ENCODE measurements at regions not wholly inside any gene's neighbourhood (a gene's known extent, or its start where the extent isn't known, plus 50 kb on each side); places are given as distances from the start of the nearest gene placed in this dataset.

DNA sequence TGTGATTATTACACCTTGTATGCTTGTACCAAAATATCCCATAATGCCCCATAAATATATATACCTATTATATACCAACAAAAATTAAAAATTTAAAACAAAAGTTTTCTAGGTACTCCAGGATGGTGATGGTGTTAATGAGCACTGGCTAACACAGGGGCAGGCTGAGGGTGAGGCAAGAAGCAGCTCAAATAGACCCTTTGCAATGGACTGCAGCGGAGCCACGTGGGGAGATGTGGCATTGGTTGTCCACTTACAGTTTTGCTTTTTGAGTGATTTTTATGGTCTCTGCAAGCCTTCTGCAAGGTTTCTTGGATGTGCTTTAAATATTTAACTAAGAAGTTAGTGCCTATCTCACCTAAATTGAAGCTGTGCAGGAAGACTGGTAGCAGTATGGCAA is 132.9 kb downstream of the RAP2A start:
- no peak for TF ChIP-seq SIN3A (IDR thresholded peaks at IDR 0.05; ENCODE audit: borderline replicate concordance, insufficient read depth, low read length)
- TF ChIP-seq FOXP2 (optimal IDR thresholded peaks at IDR 0.05; ENCODE audit: borderline replicate concordance, extremely low read depth, extremely low read length, insufficient read depth) = no peak
- no peak for TF ChIP-seq REST (IDR thresholded peaks at IDR 0.05; ENCODE audit: insufficient read depth in 1 of 2, low read depth in 2 of 2, low read length in 2 of 2)
- no peak for TF ChIP-seq TAF1 (IDR thresholded peaks at IDR 0.05; ENCODE audit: borderline replicate concordance, insufficient read depth, low read length)
- no peak for TF ChIP-seq POLR2AphosphoS5 (IDR thresholded peaks at IDR 0.05; ENCODE audit: low read depth, low read length)

DNA sequence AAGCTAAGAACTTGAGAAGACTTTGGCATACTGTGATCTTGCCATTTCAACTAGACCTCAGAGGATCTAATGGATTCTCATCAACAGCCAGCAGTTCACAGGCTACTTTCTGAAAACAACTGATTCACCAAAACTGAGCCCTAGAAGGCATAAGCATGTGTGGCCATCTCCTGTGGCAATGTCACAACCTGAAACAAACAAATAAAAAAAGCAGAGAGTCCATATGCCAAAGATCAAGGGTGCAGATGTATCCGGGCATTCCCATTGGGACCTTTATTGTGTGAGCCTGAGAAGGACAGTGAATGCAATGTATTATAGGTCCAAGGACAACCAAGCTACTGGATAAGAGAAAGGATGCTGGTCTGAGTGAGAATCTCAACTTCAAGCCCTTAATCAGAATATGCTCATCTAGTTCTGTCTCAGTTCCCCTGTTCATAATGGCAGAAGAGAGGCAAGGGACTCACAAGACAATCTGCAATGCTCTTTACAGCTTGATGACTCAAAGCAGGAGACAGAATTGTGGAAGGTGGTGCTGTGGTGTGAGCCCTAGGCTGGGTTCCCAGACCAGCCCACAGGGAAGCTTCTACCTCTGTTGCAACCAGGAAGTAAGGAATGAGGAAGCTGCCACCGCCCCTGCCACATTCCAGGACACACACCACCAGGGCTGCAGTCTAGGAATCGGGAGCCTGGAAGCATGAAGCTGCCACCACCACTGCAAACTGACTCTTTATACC is 133.7 kb downstream of the RAP2A start:
- no peak for TF ChIP-seq POLR2AphosphoS5 (IDR thresholded peaks at IDR 0.05; ENCODE audit: low read depth, low read length)
- no peak for TF ChIP-seq REST (IDR thresholded peaks at IDR 0.05; ENCODE audit: insufficient read depth in 1 of 2, low read depth in 2 of 2, low read length in 2 of 2)
- no peak for TF ChIP-seq TAF1 (IDR thresholded peaks at IDR 0.05; ENCODE audit: borderline replicate concordance, insufficient read depth, low read length)
- no peak for TF ChIP-seq FOXP2 (optimal IDR thresholded peaks at IDR 0.05; ENCODE audit: borderline replicate concordance, extremely low read depth, extremely low read length, insufficient read depth)
- TF ChIP-seq SIN3A (IDR thresholded peaks at IDR 0.05; ENCODE audit: borderline replicate concordance, insufficient read depth, low read length) = no peak

DNA sequence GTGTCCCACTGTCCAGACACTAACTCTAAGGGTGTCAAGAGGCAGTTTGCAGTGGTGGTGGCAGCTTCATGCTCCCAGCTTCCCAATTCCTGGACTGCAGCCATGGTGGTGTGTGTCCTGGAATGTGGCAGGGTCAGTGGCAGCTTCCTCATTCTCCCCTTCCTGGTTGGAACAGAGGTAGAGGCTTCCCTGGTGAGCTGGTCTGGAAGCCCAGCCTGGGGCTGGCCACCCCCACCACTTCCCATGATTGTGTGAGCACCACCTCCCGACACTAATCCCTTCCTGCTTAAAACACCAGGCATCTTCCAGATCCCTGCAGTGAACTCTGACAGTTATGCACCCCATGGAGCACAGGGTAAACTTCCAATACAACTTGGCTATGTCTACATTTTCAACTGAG is 134.9 kb downstream of the RAP2A start:
- TF ChIP-seq TAF1 (IDR thresholded peaks at IDR 0.05; ENCODE audit: borderline replicate concordance, insufficient read depth, low read length) = no peak
- no peak for TF ChIP-seq REST (IDR thresholded peaks at IDR 0.05; ENCODE audit: insufficient read depth in 1 of 2, low read depth in 2 of 2, low read length in 2 of 2)
- TF ChIP-seq POLR2AphosphoS5 (IDR thresholded peaks at IDR 0.05; ENCODE audit: low read depth, low read length) = no peak
- no peak for TF ChIP-seq FOXP2 (optimal IDR thresholded peaks at IDR 0.05; ENCODE audit: borderline replicate concordance, extremely low read depth, extremely low read length, insufficient read depth)
- TF ChIP-seq SIN3A (IDR thresholded peaks at IDR 0.05; ENCODE audit: borderline replicate concordance, insufficient read depth, low read length) = no peak

DNA sequence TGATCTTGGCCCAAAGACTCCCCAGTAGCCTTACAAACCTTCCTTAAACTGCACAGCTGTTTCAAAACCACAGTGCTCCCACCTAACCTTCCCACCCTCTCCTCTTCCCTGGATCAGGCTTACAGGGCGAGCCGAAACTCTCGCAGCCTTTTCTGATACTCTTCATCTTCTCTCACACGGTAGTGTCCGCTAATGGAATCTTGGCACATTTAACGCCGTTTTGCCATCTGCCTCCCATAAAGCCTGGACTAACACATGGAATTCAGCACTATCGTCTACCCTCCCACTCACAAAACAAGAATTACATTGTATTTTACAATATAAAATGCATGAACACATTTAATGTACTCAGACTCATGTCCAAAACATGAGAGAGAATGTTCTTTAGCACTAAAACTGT is 135.9 kb downstream of the RAP2A start:
- no peak for TF ChIP-seq FOXP2 (optimal IDR thresholded peaks at IDR 0.05; ENCODE audit: borderline replicate concordance, extremely low read depth, extremely low read length, insufficient read depth)
- TF ChIP-seq TAF1 (IDR thresholded peaks at IDR 0.05; ENCODE audit: borderline replicate concordance, insufficient read depth, low read length) = no peak
- no peak for TF ChIP-seq REST (IDR thresholded peaks at IDR 0.05; ENCODE audit: insufficient read depth in 1 of 2, low read depth in 2 of 2, low read length in 2 of 2)
- no peak for TF ChIP-seq POLR2AphosphoS5 (IDR thresholded peaks at IDR 0.05; ENCODE audit: low read depth, low read length)
- no peak for TF ChIP-seq SIN3A (IDR thresholded peaks at IDR 0.05; ENCODE audit: borderline replicate concordance, insufficient read depth, low read length)

Data from PFSK-1 (cell line).